ENCODE measurements at regions not wholly inside any gene's neighbourhood (a gene's known extent, or its start where the extent isn't known, plus 50 kb on each side); places are given as distances from the start of the nearest gene placed in this dataset.

- TF ChIP-seq, protein P1, sequence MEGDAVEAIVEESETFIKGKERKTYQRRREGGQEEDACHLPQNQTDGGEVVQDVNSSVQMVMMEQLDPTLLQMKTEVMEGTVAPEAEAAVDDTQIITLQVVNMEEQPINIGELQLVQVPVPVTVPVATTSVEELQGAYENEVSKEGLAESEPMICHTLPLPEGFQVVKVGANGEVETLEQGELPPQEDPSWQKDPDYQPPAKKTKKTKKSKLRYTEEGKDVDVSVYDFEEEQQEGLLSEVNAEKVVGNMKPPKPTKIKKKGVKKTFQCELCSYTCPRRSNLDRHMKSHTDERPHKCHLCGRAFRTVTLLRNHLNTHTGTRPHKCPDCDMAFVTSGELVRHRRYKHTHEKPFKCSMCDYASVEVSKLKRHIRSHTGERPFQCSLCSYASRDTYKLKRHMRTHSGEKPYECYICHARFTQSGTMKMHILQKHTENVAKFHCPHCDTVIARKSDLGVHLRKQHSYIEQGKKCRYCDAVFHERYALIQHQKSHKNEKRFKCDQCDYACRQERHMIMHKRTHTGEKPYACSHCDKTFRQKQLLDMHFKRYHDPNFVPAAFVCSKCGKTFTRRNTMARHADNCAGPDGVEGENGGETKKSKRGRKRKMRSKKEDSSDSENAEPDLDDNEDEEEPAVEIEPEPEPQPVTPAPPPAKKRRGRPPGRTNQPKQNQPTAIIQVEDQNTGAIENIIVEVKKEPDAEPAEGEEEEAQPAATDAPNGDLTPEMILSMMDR (IDR thresholded peaks at IDR 0.05) = no peak
- TF ChIP-seq POLR2A (IDR thresholded peaks at IDR 0.05) = no peak
Observed at GRCh38 chr15:61701455-61701854, 358.8 kb downstream of the VPS13C start.
